ENCODE measurements at regions not wholly inside any gene's neighbourhood (a gene's known extent, or its start where the extent isn't known, plus 50 kb on each side); places are given as distances from the start of the nearest gene placed in this dataset.
"Not testable (repeated sequence)": the region's sequence is repeated elsewhere in the genome, so short reads cannot be mapped to it uniquely, and the experiment has no call there.

GRCh38 chr2:183998797-183999190, 599.5 kb upstream of the ZNF804A start:
- DNase-seq (ENCODE audit: low read depth): no peak

DNA sequence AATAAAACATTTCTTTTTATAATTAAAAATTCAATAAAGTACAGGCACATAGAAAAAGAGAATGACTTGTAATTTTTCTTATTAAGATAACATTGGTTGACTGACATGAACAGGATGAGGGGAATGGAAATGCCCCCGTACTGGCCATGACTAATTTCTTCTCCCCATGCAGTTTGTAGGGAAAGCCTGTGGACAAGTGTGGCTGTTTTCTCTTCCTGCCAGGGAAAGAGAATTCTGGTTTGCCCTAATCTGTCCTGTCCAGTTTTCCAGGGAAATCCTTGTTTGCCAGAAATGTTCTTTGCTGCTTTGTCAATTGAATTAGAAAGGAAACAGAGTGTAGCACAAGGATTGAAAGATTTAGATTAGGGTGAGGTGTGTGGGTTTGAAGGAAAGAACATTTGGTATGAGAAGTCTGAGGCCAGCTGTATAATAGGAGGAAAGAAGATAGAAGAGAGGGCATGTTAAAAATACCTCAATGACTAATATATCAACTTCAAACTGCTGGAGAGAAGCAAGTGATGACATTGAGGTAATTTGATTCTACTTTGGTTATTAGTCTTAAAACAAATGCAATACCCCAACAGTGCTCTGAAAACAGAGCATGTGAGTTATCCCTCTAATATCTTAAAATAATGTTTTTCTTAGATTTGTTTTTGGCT, 593.9 kb upstream of the ZNF804A start:
- no peak for DNase-seq (ENCODE audit: low read depth)

GRCh38 chr2:184004948-184005672, 593.2 kb upstream of the ZNF804A start:
- no peak for DNase-seq (ENCODE audit: low read depth)

DNA sequence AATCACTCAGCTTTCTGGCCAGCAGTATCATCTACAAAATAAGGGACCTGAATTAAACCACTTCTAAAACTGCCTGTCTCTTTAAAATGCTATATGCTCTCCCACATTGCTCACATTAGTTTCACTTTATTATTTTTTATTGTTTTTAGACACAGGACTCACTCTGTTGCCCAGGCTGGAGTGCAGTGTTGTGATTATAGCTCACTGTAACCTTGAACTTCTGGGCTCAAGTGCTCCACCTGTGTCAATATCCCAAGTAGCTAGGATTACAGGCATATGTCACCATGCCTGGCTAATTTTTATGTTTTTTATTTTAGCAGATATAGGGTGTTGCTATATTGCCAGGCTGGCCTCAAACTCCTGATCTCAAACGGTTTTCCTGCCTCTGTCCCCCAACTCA, 591.3 kb upstream of the ZNF804A start:
- no peak for DNase-seq (ENCODE audit: low read depth)

GRCh38 chr2:184026961-184027360, 571.4 kb upstream of the ZNF804A start:
- DNase-seq (ENCODE audit: low read depth): no peak

- no peak for DNase-seq (ENCODE audit: low read depth)
Observed at GRCh38 chr2:184030245-184030644, 568.1 kb upstream of the ZNF804A start.

GRCh38 chr2:184030989-184031388, 567.3 kb upstream of the ZNF804A start:
- no peak for DNase-seq (ENCODE audit: low read depth)

- no peak for DNase-seq (ENCODE audit: low read depth)
Observed at GRCh38 chr2:184031402-184032147, 566.8 kb upstream of the ZNF804A start.

- DNase-seq (ENCODE audit: low read depth): no peak
Observed at GRCh38 chr2:184032983-184033382, 565.3 kb upstream of the ZNF804A start.

DNA sequence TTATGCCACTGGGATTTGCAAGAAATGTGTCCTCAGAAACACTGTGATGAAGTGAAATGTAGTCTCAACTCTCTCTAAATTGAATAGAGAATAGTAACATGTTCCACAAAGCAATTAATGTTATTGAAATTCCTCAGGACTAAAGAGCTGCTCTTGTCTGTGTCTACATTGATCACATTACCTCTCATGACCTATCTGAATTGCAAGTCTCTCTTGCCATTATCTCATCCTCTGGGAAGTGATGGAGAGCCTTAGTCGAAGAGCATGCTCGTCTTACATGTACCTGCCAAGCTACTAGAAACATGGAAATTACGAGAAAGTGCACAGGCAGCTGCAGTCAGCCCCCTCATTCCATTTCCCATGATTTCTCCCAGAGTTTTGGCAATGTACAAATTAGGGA, 561.1 kb upstream of the ZNF804A start:
- no peak for DNase-seq (ENCODE audit: low read depth)

DNA sequence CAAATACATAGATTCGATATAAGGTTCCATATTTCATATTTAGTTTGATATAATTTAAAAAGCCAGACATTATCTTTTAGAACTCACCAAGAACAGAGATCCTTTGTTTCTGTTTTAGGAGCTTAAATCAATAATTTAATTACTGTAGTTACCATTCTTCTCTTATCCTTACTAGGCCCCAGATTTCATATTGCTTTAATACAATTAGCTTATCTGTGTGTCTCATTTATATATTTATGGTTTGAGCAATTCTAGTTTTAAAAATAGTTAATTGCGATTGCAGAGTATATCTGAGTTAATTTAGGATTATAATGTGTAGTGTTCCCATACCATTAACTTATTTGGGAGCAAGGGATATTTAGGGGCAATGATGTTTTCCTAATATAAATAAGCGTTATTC, 558.8 kb upstream of the ZNF804A start:
- no peak for DNase-seq (ENCODE audit: low read depth)

- DNase-seq (ENCODE audit: low read depth): no peak
Observed at GRCh38 chr2:184040230-184040629, 558.1 kb upstream of the ZNF804A start.

- DNase-seq (ENCODE audit: low read depth): no peak
Observed at GRCh38 chr2:184041077-184041476, 557.3 kb upstream of the ZNF804A start.

DNA sequence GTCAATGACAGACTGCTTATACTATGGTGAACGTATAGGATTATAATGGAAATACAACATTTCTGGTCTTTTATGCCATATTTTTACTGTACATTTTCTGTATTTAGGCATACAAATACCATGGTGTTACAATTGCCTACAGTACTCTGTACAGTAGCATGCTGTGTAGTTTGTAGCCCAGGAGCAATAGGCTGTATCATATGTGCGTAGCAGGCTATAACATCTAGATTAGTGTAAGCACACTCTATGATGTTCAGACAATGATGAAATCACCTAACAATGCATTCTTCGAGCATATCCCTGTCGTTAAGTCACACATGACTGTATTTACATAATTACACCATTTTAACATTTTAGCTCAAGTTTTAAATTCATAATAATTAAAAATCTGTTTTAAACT, 556.6 kb upstream of the ZNF804A start:
- no peak for DNase-seq (ENCODE audit: low read depth)

DNA sequence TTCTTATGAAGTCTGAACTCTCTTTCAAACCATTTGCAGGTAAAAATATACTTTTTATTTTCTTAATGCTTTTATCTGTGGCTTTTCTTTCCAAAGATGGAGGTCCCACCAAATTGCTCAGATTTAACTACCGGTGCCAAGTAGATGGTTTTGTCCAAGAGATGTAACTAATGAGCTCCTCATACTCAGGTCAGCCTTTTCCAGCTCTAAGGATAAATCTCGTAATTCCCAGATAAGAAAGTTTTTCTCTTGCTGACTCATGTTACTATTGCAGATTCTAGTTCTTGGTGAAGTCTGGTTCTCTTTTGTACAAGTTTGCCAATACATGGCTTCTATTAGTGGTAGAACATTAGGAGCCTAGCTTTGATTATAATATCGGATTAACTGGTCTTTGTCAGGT, 550.8 kb upstream of the ZNF804A start:
- DNase-seq (ENCODE audit: low read depth): no peak

- DNase-seq (ENCODE audit: low read depth): no peak
Observed at GRCh38 chr2:184049566-184049965, 548.8 kb upstream of the ZNF804A start.

GRCh38 chr2:184053326-184053725, 545.0 kb upstream of the ZNF804A start:
- no peak for DNase-seq (ENCODE audit: low read depth)

DNA sequence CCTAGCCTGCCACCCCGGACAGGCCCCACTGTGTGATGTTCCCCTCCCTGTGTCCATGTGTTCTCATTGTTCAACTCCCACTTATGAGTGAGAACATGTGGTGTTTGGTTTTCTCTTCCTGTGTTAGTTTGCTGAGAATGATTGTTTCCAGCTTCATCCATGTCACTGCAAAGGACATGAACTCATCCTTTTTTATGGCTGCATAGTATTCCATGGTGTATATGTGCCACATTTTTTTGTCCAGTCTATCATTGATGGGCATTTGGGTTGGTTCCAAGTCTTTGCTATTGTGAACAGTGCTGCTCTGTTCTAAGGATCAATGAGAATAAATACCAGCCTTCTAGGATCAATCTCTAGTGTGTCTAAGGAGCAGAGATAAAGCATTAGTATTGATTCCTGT, 543.9 kb upstream of the ZNF804A start:
- DNase-seq (ENCODE audit: low read depth): not testable (repeated sequence)

DNA sequence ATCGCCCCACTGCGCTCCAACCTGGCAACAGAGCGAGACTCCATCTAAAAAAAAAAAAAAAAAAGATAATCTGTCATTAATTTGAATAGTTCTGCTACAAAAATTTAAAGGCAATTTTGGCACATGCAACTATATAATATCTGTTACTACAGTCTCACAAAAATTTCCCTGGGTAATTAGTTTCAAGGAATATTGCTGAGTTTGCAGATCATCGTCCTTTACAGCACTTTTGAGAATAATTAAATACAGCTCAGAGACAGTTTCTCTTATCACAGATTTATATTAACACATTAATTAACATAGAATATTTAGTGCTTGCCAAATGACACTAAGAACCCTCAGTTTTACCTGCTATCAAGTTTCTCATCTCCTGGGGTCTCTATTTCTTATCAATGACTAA, 540.4 kb upstream of the ZNF804A start:
- DNase-seq (ENCODE audit: low read depth): no peak

- DNase-seq (ENCODE audit: low read depth): not testable (repeated sequence)
Observed at GRCh38 chr2:184060268-184060667, 538.1 kb upstream of the ZNF804A start.

DNA sequence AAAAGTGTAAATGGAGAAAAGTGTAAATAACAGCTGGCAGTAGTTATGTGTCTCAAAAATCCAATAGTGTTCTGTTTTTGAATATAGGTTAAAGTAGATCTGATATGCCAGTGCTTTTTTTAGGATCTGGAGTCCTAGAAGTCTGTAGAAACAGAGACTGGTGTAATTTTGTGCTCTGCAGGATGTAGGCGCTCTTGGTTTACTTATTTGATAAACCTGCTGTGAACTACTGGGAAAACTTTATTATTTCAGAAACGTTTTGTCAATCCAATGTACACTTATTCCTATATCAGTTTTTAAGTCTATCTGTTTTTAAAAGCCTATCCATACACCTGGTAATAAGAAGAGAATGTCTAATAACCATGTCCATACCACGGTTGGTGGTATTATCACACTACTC, 530.8 kb upstream of the ZNF804A start:
- no peak for DNase-seq (ENCODE audit: low read depth)

DNA sequence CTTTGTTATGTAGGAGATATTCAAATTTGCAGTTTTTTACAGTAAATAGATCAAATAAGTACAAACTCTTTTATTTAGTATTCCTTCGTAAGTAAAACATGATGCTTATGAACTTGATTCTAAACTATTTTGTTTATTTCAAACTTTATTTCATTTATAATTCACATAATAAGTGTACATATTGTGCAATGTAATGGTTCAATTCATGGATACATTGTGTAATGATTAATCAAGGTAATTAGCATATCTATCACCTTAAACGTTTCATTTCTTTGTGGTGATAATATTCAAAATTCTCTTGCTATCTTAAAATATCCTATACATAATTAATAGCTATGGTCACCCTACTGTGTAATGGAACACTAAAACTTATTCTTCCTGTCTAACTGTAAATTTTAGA, 525.9 kb upstream of the ZNF804A start:
- DNase-seq (ENCODE audit: low read depth): no peak

DNA sequence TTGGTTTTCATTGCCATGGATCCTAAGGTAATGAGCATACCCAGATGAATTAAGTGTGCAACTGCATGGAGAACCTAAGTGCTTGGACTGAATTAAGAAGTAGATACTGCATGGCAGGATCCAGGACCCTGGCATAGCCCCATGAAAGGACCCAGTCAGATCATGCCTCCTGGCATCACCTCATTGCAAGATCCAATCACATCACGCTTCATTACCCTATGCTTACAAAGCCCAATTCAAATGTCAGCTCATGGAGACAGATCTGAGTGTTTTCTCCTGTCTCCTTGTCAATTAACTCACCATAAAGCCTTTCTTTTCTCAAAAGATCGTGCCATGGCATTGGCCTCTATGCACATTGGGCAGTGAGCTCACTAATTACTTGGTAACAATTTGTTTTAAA, 519.8 kb upstream of the ZNF804A start:
- no peak for DNase-seq (ENCODE audit: low read depth)

Measured in M059J (cell line).